Mucosa of stomach (tissue), 1 donor: ENCODE measurements at regions not wholly inside any gene's neighbourhood (a gene's known extent, or its start where the extent isn't known, plus 50 kb on each side); places are given as distances from the start of the nearest gene placed in this dataset.
"Not testable (repeated sequence)": the region's sequence is repeated elsewhere in the genome, so short reads cannot be mapped to it uniquely, and the experiment has no call there.

ENCODE experiments used
- H3K27me3 ChIP-seq: one replicate; pipeline ENCODE4 v1.7.0; 2013; ENCODE audit warnings: mild to moderate bottlenecking, low read length; ENCODE audit not compliant: control insufficient read depth, insufficient read depth
- H3K36me3 ChIP-seq: one replicate; pipeline ENCODE4 v1.7.0; 2013; ENCODE audit warnings: low read length; ENCODE audit not compliant: control insufficient read depth, insufficient read depth
- H3K4me1 ChIP-seq: one replicate; pipeline ENCODE4 v1.7.0; 2013; ENCODE audit warnings: mild to moderate bottlenecking, low read length; ENCODE audit not compliant: control insufficient read depth, insufficient read depth
- H3K4me3 ChIP-seq: one replicate; pipeline ENCODE4 v1.7.0; 2013; ENCODE audit warnings: low read length
- H3K9ac ChIP-seq: one replicate; pipeline ENCODE4 v1.7.0; 2013; ENCODE audit warnings: mild to moderate bottlenecking, low read length, moderate library complexity
- H3K9me3 ChIP-seq: one replicate; pipeline ENCODE4 v1.7.0; 2013; ENCODE audit warnings: mild to moderate bottlenecking, low read length, moderate library complexity; ENCODE audit not compliant: control insufficient read depth
- donor health status: Pancreatic carcinoma.

DNA sequence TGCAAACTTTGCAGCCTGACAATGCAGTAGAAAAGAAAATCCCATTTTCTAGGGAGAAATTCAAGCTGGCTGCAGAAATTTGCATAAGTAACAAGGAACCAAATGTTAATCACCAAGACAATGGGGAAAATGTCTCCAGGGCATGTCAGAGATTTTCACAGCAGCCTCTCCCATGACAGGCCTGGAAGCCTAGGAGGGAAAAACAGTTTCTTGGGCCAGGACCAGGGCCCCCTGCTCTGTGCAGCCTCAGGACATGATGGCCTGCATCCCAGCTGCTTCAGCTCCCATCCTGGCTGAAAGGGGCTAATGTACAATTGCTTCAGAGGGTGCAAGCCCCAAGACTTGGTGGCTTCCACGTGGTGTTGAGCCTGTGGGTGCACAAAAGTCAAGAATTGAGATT lies 74.8 kb upstream of the SERPINE2 start:
- not testable (repeated sequence) for H3K4me1 ChIP-seq, H3K36me3 ChIP-seq, H3K4me3 ChIP-seq, H3K9me3 ChIP-seq, H3K27me3 ChIP-seq, H3K9ac ChIP-seq

DNA sequence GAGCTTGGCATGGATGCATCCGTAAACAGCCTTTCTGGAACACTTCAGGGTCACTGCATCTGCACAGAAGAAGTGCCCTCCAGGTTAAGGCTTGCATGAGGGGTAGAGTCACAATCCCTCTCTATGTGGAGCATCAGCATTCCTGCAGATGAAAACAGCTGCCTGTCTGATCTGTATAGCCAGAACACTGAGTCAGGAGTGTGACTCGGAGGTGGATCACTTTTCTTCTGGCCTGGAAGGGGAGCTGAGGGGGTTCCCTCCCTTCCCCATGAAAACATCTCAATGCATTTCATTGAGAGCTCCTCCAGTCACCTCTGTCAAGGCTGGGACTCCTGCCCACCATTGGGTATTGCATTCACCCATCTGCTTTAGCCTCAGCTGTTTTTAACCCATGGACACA lies 72.5 kb upstream of the SERPINE2 start:
- Histone ChIP-seq H3K27me3 (no peaks in the 10 kb centered on the region), H3K4me3 (no peak overlapping the region), H3K4me1 (no peaks in the 10 kb centered on the region), H3K9me3 (no peaks in the 10 kb centered on the region), H3K9ac (no peak overlapping the region), H3K36me3 (no peaks in the 10 kb centered on the region)

DNA sequence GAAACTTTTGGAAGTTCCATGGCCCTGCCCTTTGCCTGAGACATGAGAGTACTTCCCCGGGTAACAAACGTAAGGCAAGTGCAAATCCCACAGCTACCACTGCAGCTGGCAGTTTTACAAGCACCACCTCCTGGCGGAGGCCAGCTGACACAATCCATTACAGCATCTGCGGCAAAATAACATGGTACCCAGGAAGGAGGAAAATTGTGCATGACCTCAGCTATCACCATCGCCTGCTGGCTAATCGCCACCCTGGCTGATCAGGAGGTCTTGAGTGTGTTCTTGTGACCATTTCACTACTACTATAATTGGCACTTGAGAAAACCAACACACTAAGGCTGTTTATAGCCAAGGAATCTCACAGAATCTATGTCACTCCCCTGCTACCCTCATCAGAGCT lies 71.7 kb upstream of the SERPINE2 start:
- H3K27me3 ChIP-seq, result no peaks in the 10 kb centered on the region
- H3K9me3 ChIP-seq, result no peaks in the 10 kb centered on the region
- H3K9ac ChIP-seq, result no peak overlapping the region
- no peaks in the 10 kb centered on the region for H3K36me3 ChIP-seq
- H3K4me1 ChIP-seq, result no peaks in the 10 kb centered on the region
- no peak overlapping the region for H3K4me3 ChIP-seq

DNA sequence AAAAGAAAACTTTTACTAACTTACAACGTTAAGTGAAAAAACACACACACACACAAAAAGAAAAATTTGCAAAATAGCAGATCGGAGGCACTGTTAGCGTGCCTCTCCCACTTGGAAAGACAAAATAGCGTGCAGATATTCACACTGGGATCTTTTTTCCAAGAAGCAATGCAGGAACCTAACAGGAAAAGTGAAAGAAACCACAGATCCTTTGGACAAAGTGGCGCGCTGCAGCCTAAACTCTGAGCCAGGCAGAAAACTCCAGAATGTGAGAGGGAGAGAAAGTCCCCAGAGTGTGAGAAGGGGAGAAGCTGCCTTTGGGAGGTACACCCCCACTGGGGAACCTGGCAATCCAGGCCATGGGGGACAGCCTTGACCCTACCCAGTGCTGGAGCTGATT lies 70.7 kb upstream of the SERPINE2 start:
- H3K36me3 ChIP-seq, result no peaks in the 10 kb centered on the region
- no peak overlapping the region for H3K4me3 ChIP-seq
- H3K9me3 ChIP-seq, result no peaks in the 10 kb centered on the region
- H3K9ac ChIP-seq, result no peak overlapping the region
- no peaks in the 10 kb centered on the region for H3K4me1 ChIP-seq
- H3K27me3 ChIP-seq, result no peaks in the 10 kb centered on the region

GRCh38 chr2:224106794-224107193 lies 67.7 kb upstream of the SERPINE2 start:
- Histone ChIP-seq H3K4me1 (no peaks in the 10 kb centered on the region), H3K9ac (no peak overlapping the region), H3K36me3 (no peaks in the 10 kb centered on the region)

DNA sequence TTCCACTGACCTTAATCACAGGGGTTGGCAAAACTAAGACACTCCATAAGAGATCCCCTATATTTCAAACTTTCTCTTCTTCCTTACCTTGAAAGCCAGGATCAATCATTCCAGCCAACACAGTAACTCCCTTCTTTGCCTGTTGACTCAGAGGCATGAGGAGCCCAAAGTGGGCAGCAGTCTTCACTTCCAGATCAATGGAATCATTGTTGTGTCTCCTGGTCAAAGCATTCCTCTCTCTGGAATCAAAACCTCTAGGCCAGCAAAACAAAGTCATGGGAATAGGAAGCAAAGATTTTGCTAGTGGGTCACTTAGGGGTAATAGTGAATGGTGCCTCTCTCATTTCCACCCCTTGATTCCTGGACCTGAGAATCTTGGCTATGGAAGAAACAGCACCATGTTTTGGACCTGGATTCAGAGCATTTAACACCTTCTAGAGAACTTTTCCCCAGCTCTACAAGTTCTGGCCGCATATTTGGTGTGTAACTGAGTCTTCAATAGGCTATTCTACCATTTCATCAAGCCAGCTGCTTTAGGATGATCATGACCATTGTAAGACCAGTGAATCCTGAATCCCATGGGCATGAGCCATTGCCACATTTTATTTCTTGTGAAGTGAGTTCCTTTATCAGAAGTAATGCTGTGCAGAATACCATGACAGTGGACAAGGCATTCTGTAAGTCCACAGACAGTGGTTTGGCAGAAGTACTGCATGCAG lies 65.7 kb upstream of the SERPINE2 start:
- H3K4me3 ChIP-seq, result no peak overlapping the region
- H3K9ac ChIP-seq, result no peak overlapping the region
- H3K9me3 ChIP-seq, result no peaks in the 10 kb centered on the region

More at GRCh38 chr2:224106794-224107193, 67.7 kb upstream of the SERPINE2 start:
- Histone ChIP-seq H3K4me3 (no peak overlapping the region), H3K27me3 (no peaks in the 10 kb centered on the region), H3K9me3 (no peaks in the 10 kb centered on the region)

GRCh38 chr2:224103651-224104050 lies 64.6 kb upstream of the SERPINE2 start:
- Histone ChIP-seq H3K36me3 (no peaks in the 10 kb centered on the region), H3K4me1 (no peaks in the 10 kb centered on the region), H3K4me3 (no peak overlapping the region), H3K27me3 (no peaks in the 10 kb centered on the region), H3K9ac (no peak overlapping the region), H3K9me3 (no peaks in the 10 kb centered on the region)

More for the DNA sequence above, 65.7 kb upstream of the SERPINE2 start:
- no peaks in the 10 kb centered on the region for H3K4me1 ChIP-seq
- H3K36me3 ChIP-seq, result no peaks in the 10 kb centered on the region
- H3K27me3 ChIP-seq, result no peaks in the 10 kb centered on the region

- Histone ChIP-seq H3K36me3 (no peaks in the 10 kb centered on the region), H3K27me3 (no peaks in the 10 kb centered on the region), H3K4me1 (no peaks in the 10 kb centered on the region), H3K9me3 (no peaks in the 10 kb centered on the region), H3K9ac (no peak overlapping the region), H3K4me3 (no peak overlapping the region)
Measured at GRCh38 chr2:224102991-224103390, 63.9 kb upstream of the SERPINE2 start.

DNA sequence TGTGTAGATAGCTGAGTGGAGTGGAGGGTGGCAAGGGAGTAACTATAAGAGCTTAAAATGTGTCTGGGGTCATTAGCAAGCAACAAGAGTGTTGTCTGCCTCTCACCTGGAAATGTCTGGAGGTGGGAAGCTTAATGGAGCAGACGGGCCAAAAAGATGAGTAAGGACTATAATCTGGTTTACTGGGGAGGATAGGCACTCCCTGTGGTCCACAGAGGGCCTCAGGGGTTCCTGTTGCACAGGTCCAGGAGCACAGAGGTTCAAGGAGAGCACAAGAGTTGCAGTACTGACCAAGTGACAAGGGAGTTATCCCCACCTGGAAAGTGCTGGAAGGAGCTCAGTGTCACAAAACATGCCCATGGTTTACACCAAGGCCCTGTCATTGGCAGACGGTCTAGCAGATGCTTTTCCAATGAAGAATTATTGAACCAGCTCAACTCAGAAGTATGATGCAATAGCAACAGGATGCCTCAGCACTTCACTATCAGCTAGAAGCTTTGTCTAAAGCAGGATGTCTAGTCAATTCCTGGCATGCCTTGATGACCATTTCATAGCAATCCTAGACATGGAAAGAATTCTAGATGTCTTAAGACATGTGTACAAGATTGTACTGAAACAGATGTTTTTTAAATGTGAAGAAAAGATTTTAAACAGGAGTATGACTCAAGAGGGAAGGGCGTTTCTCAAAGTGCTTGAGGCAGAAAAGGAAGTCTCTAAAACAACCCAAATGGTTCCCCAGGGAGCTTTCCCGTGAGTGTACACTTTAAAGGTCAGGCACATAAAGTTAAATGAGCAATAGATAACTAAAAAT lies 62.9 kb upstream of the SERPINE2 start:
- Histone ChIP-seq H3K36me3 (no peaks in the 10 kb centered on the region), H3K9ac (no peak overlapping the region), H3K4me3 (no peak overlapping the region), H3K9me3 (no peaks in the 10 kb centered on the region), H3K4me1 (no peaks in the 10 kb centered on the region), H3K27me3 (no peaks in the 10 kb centered on the region)

DNA sequence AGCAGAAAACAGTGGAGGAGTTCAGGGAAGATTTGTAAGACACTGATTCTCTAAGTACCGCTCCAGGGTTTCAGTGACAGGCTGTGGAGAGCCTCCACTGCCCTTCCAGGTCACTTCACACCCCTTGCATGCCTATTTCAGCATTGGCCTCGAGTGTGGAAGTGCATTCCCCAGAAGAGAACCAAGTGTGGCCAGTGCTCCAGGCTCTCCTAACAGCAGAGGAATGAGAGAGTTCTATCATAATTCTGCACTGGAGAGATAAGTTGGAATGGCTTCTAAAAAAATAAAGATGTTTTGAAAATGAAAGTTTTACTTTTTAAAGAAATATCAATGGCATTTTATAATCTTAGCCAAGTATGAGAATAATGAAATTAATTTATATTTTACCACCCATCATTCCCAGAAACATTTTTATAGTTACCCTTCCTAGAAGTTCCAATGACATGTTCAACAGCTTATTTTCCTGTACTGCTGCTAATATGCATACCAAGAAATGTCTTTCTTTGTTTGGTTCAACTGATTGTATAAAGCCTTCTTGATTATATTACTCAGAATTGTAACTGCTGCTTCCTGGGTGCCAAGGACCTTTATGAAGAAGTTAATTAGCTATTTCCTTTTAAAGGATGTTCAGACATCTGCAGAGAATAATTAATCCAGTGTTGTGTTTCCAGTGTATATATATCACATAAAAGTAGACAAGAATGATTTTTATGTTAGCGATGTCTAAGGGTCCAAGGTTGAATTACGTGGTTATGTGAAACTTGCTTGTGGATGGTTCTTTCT lies 61.0 kb upstream of the SERPINE2 start:
- H3K4me1 ChIP-seq, result no peaks in the 10 kb centered on the region
- H3K27me3 ChIP-seq, result no peaks in the 10 kb centered on the region
- H3K4me3 ChIP-seq, result no peak overlapping the region
- no peaks in the 10 kb centered on the region for H3K9me3 ChIP-seq
- H3K36me3 ChIP-seq, result no peaks in the 10 kb centered on the region
- H3K9ac ChIP-seq, result no peak overlapping the region

DNA sequence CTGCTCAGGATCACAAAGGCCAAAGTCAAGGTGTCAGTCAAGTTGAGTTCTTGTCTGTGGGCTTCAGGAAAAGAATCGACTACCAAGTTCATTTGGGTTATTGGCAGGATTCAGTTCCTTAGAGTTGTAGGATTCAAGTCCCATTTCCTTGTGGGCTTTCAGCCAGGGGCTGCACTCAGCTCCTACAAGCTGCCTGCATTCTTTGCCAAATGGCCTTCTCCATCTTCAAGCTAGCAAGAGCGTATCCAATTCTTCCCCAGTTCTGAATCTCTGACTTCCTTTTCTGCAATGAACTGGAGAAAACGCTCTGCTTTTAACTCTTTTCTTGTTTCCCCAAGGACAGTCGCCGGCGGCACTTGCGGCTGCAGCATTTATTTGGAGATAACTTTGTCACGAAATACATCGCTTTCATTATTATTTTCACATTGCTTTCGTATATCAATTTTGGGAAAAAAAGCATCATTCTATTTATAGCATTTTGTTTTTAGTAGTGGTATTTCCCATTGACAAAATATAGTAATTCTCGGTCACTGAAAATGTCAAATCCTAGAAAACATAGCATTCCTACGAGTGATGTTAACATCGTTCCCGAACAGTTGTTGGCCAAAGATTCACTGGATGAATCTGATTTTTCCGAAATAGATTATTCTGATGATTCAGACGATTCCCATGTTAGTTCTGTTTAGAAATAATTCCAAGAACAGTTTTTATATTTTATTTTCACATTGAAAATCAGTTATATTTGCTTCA lies 59.6 kb upstream of the SERPINE2 start:
- no peaks in the 10 kb centered on the region for H3K36me3 ChIP-seq
- H3K9ac ChIP-seq, result no peak overlapping the region
- H3K4me3 ChIP-seq, result no peak overlapping the region
- no peaks in the 10 kb centered on the region for H3K9me3 ChIP-seq
- no peaks in the 10 kb centered on the region for H3K4me1 ChIP-seq
- no peaks in the 10 kb centered on the region for H3K27me3 ChIP-seq
